Uterus (tissue), 3 donors: ENCODE measurements at regions not wholly inside any gene's neighbourhood (a gene's known extent, or its start where the extent isn't known, plus 50 kb on each side); places are given as distances from the start of the nearest gene placed in this dataset.
"Not testable (repeated sequence)": the region's sequence is repeated elsewhere in the genome, so short reads cannot be mapped to it uniquely, and the experiment has no call there.

Source experiments
- DNase-seq, 2 donors: peaks; one replicate each; pipeline ENCODE4 v3.0.0-alpha.2; 2019 to 2020
- H3K27ac ChIP-seq, 2 donors: fragments of 200-600 bp; sonication (generic); 1 replicate in 1 of 2; 2 replicates in 1 of 2; pipeline ENCODE4 v1.5.1; 2016 to 2018
- H3K27me3 ChIP-seq, 2 donors: fragments of 200-600 bp; sonication (generic); one replicate each; pipeline ENCODE4 v1.5.1; 2018 to 2019; ENCODE audit warnings: control low read depth in 1 of 2
- H3K36me3 ChIP-seq, 2 donors: fragments of 200-600 bp; sonication (generic); one replicate each; pipeline ENCODE4 v1.5.1; 2019; ENCODE audit warnings: control low read depth in 1 of 2
- H3K4me1 ChIP-seq, 2 donors: fragments of 200-600 bp; sonication (generic); one replicate each; pipeline ENCODE4 v1.5.1; 2018 to 2019; ENCODE audit warnings: control low read depth in 1 of 2
- H3K4me3 ChIP-seq, 2 donors: fragments of 200-600 bp; sonication (generic); 1 replicate in 1 of 2; 2 replicates in 1 of 2; pipeline ENCODE4 v1.5.1; 2018 to 2019; ENCODE audit warnings: mild to moderate bottlenecking in 1 of 2
- H3K9me3 ChIP-seq, 2 donors: fragments of 200-600 bp; sonication (generic); one replicate each; pipeline ENCODE4 v1.5.1; 2019; ENCODE audit warnings: control low read depth in 1 of 2
- CTCF ChIP-seq, 4 experiments: fragments of 200-600 bp in 2 of 4; fragments of 450-650 bp in 2 of 4; sonication (generic) in 2 of 4; IDR thresholded peaks; one replicate each; pipeline ENCODE4 v1.5.1; 2016 to 2019; ENCODE audit warnings: antibody characterized with exemption in 4 of 4, mild to moderate bottlenecking in 2 of 4, moderate library complexity in 1 of 4
- POLR2A ChIP-seq, 2 donors: fragments of 450-650 bp; IDR thresholded peaks; one replicate each; pipeline ENCODE4 v1.6.1; 2016; ENCODE audit warnings: antibody characterized with exemption in 2 of 2, mild to moderate bottlenecking in 1 of 2, moderate library complexity in 1 of 2
- intact Hi-C: fragments of 100-400 bp; cut with DNase I; formaldehyde crosslinking; loops from one replicate; pipeline ENCODE4 v1.15.1; 2023; ENCODE audit warnings: low total_unique reads
- donor health status: DM: yes; HTN: yes; CAD: no.

- H3K4me1 ChIP-seq, result no peaks in the 10 kb centered on the region
- no peak for TF ChIP-seq POLR2A (IDR thresholded peaks at IDR 0.05)
- TF ChIP-seq CTCF (IDR thresholded peaks at IDR 0.05), result no peak
- H3K4me3 ChIP-seq, result no peak overlapping the region
- DNase-seq, result no peak
- no peaks in the 10 kb centered on the region for H3K36me3 ChIP-seq
- no peak overlapping the region for H3K27ac ChIP-seq
- intact Hi-C loops, result no loop called here
- H3K27me3 ChIP-seq, result no peaks in the 10 kb centered on the region
- H3K9me3 ChIP-seq, result no peaks in the 10 kb centered on the region
Observed at GRCh38 chr13:84705982-84706710, 823.9 kb upstream of the SLITRK1 start.

GRCh38 chr13:84702174-84702573, 819.9 kb upstream of the SLITRK1 start:
- intact Hi-C loops, result no loop called here
- Histone ChIP-seq H3K27me3 (no peaks in the 10 kb centered on the region), H3K4me1 (no peaks in the 10 kb centered on the region), H3K36me3 (no peaks in the 10 kb centered on the region), H3K4me3 (no peak overlapping the region), H3K9me3 (no peaks in the 10 kb centered on the region), H3K27ac (no peak overlapping the region)
- no peak for DNase-seq
- TF ChIP-seq CTCF (IDR thresholded peaks at IDR 0.05) (no peak), POLR2A (IDR thresholded peaks at IDR 0.05) (no peak)

GRCh38 chr13:84697591-84697990, 815.3 kb upstream of the SLITRK1 start:
- H3K9me3 ChIP-seq, H3K36me3 ChIP-seq, intact Hi-C loops, H3K4me3 ChIP-seq, H3K27ac ChIP-seq, H3K4me1 ChIP-seq, DNase-seq, H3K27me3 ChIP-seq: not testable (repeated sequence)

GRCh38 chr13:84686973-84687372, 804.7 kb upstream of the SLITRK1 start:
- no peak for DNase-seq
- Histone ChIP-seq H3K36me3 (no peaks in the 10 kb centered on the region), H3K4me1 (no peaks in the 10 kb centered on the region), H3K9me3 (no peaks in the 10 kb centered on the region), H3K27me3 (no peaks in the 10 kb centered on the region), H3K4me3 (no peak overlapping the region), H3K27ac (no peak overlapping the region)
- intact Hi-C loops, result no loop called here
- TF ChIP-seq CTCF (IDR thresholded peaks at IDR 0.05) (no peak), POLR2A (IDR thresholded peaks at IDR 0.05) (no peak)

GRCh38 chr13:84686458-84686857, 804.2 kb upstream of the SLITRK1 start:
- Histone ChIP-seq H3K36me3 (no peaks in the 10 kb centered on the region), H3K27ac (no peak overlapping the region), H3K4me3 (no peak overlapping the region), H3K27me3 (no peaks in the 10 kb centered on the region), H3K4me1 (no peaks in the 10 kb centered on the region), H3K9me3 (no peaks in the 10 kb centered on the region)
- intact Hi-C loops, result no loop called here
- TF ChIP-seq POLR2A (IDR thresholded peaks at IDR 0.05) (no peak), CTCF (IDR thresholded peaks at IDR 0.05) (no peak)
- no peak for DNase-seq

- no peaks in the 10 kb centered on the region for H3K4me1 ChIP-seq
- no peaks in the 10 kb centered on the region for H3K27me3 ChIP-seq
- no peaks in the 10 kb centered on the region for H3K9me3 ChIP-seq
- no peak for TF ChIP-seq POLR2A (IDR thresholded peaks at IDR 0.05)
- no peak for TF ChIP-seq CTCF (IDR thresholded peaks at IDR 0.05)
- no peak overlapping the region for H3K4me3 ChIP-seq
- no peak for DNase-seq
- no peaks in the 10 kb centered on the region for H3K36me3 ChIP-seq
- intact Hi-C loops, result no loop called here
- no peak overlapping the region for H3K27ac ChIP-seq
Observed at GRCh38 chr13:84684804-84685203, 802.5 kb upstream of the SLITRK1 start.
